Mesenchymal stem cell (in vitro differentiated cells and primary cell): ENCODE measurements at regions not wholly inside any gene's neighbourhood (a gene's known extent, or its start where the extent isn't known, plus 50 kb on each side); places are given as distances from the start of the nearest gene placed in this dataset.

ENCODE experiments used
- DNase-seq: peaks from one replicate; pipeline ENCODE4 v3.0.0-alpha.2; 2013
- H2AFZ ChIP-seq: one replicate; pipeline ENCODE4 v1.6.1; 2013; ENCODE audit warnings: low read depth, mild to moderate bottlenecking, control low read depth, inconsistent platforms, low read length, moderate library complexity
- H2AK5ac ChIP-seq: 2 replicates; pipeline ENCODE4 v1.6.1; 2013; ENCODE audit warnings: low read length, moderate library complexity, mild to moderate bottlenecking, inconsistent platforms; ENCODE audit not compliant: severe bottlenecking
- H2BK120ac ChIP-seq: one replicate; pipeline ENCODE4 v1.6.1; 2013; ENCODE audit warnings: low read depth, mild to moderate bottlenecking, inconsistent platforms, low read length, moderate library complexity
- H2BK12ac ChIP-seq, 2 experiments: one replicate each; pipeline ENCODE4 v1.6.1; 2013; ENCODE audit warnings: inconsistent platforms in 2 of 2, low read length in 2 of 2, mild to moderate bottlenecking in 2 of 2, moderate library complexity in 2 of 2, control low read depth in 1 of 2
- H2BK15ac ChIP-seq: one replicate; pipeline ENCODE4 v1.6.1; 2013; ENCODE audit warnings: mild to moderate bottlenecking, low read depth, inconsistent platforms; ENCODE audit not compliant: poor library complexity, severe bottlenecking
- H2BK5ac ChIP-seq: 2 replicates; pipeline ENCODE4 v1.6.1; 2013; ENCODE audit warnings: low read depth, mild to moderate bottlenecking, low read length, control low read depth, inconsistent platforms; ENCODE audit not compliant: poor library complexity, severe bottlenecking
- H3K14ac ChIP-seq, 2 experiments: one replicate each; pipeline ENCODE4 v1.6.1; 2013; ENCODE audit warnings: inconsistent platforms in 2 of 2, low read length in 2 of 2, control low read depth in 1 of 2, mild to moderate bottlenecking in 1 of 2, moderate library complexity in 1 of 2
- H3K18ac ChIP-seq, 2 experiments: one replicate each; pipeline ENCODE4 v1.6.1; 2013; ENCODE audit warnings: inconsistent platforms in 2 of 2, low read length in 2 of 2, control low read depth in 1 of 2, low read depth in 1 of 2, mild to moderate bottlenecking in 1 of 2
- H3K23ac ChIP-seq, 2 experiments: one replicate each; pipeline ENCODE4 v1.6.1; 2013; ENCODE audit warnings: inconsistent platforms in 2 of 2, low read length in 2 of 2, mild to moderate bottlenecking in 2 of 2, moderate library complexity in 2 of 2, control low read depth in 1 of 2
- H3K27ac ChIP-seq: 2 replicates; pipeline ENCODE4 v1.5.1; 2013; ENCODE audit warnings: mild to moderate bottlenecking, moderate library complexity, low read length, control low read depth, inconsistent platforms; ENCODE audit not compliant: poor library complexity, severe bottlenecking
- H3K27me3 ChIP-seq, 2 experiments: 2 replicates each; pipeline versions ENCODE4 v1.6.1 to v1.7.0; 2013; ENCODE audit warnings: low read length in 2 of 2, mild to moderate bottlenecking in 2 of 2, moderate library complexity in 2 of 2, control low read depth in 1 of 2, inconsistent platforms in 1 of 2; ENCODE audit not compliant: control insufficient read depth in 1 of 2, insufficient read depth in 1 of 2
- H3K36me3 ChIP-seq, 2 experiments: 2 replicates each; pipeline versions ENCODE4 v1.6.1 to v1.7.0; 2013; ENCODE audit warnings: low read length in 2 of 2, control low read depth in 1 of 2, inconsistent platforms in 1 of 2, low read depth in 1 of 2, mild to moderate bottlenecking in 1 of 2; ENCODE audit not compliant: insufficient read depth in 2 of 2, control insufficient read depth in 1 of 2
- H3K4ac ChIP-seq, 2 experiments: one replicate each; pipeline ENCODE4 v1.6.1; 2013; ENCODE audit warnings: inconsistent platforms in 2 of 2, low read length in 2 of 2, mild to moderate bottlenecking in 2 of 2, moderate library complexity in 2 of 2, control low read depth in 1 of 2, low read depth in 1 of 2
- H3K4me1 ChIP-seq: 2 replicates; pipeline ENCODE4 v1.6.1; 2013; ENCODE audit warnings: low read depth, low read length, control low read depth; ENCODE audit not compliant: control insufficient read depth, insufficient read depth
- H3K4me2 ChIP-seq: 2 replicates; pipeline ENCODE4 v1.6.1; 2013; ENCODE audit warnings: low read length, mild to moderate bottlenecking, inconsistent platforms; ENCODE audit not compliant: poor library complexity, severe bottlenecking
- H3K4me3 ChIP-seq, 2 experiments: 2 replicates each; pipeline versions ENCODE4 v1.5.1 to v1.7.0; 2013; ENCODE audit warnings: low read length in 2 of 2, mild to moderate bottlenecking in 2 of 2, control low read depth in 1 of 2, low read depth in 1 of 2; ENCODE audit not compliant: insufficient read depth in 1 of 2
- H3K79me1 ChIP-seq: replicated peaks from 2 replicates; pipeline ENCODE4 v1.6.1; 2013; ENCODE audit warnings: mild to moderate bottlenecking, control low read depth, low read length, inconsistent platforms; ENCODE audit not compliant: poor library complexity, severe bottlenecking
- H3K9ac ChIP-seq: 2 replicates; pipeline ENCODE4 v1.7.0; 2013; ENCODE audit warnings: mild to moderate bottlenecking, low read length, moderate library complexity
- H3K9me3 ChIP-seq: 2 replicates; pipeline ENCODE4 v1.7.0; 2013; ENCODE audit warnings: mild to moderate bottlenecking, low read length; ENCODE audit not compliant: control insufficient read depth
- H4K8ac ChIP-seq: one replicate; pipeline ENCODE4 v1.6.1; 2013; ENCODE audit warnings: inconsistent platforms, mild to moderate bottlenecking, low read length, moderate library complexity
- H4K91ac ChIP-seq: one replicate; pipeline ENCODE4 v1.6.1; 2013; ENCODE audit warnings: mild to moderate bottlenecking, low read length, inconsistent platforms
- WGBS: methylation state at CpG from one replicate; pipeline ENCODE4 v1.1.7; 2013; ENCODE audit warnings: mixed read lengths; 5-methylcytosine and 5-hydroxymethylcytosine counted together

- Histone ChIP-seq H3K4me1 (no peaks in the 10 kb centered on the region), H3K14ac (no peak overlapping the region), H3K4me2 (no peak overlapping the region), H4K91ac (no peak overlapping the region), H3K4me3 (no peak overlapping the region), H2BK120ac (no peak overlapping the region), H2AK5ac (no peak overlapping the region), H3K27me3 (no peaks in the 10 kb centered on the region), H3K27ac (no peak overlapping the region), H3K9ac (no peak overlapping the region), H3K36me3 (no peaks in the 10 kb centered on the region), H3K18ac (peak overlapping the region in 1 of 2 experiments; percentile 63), H4K8ac (no peak overlapping the region), H2BK15ac (no peak overlapping the region), H3K23ac (peak overlapping the region in 1 of 2 experiments; percentile 70), H2AFZ (no peak overlapping the region), H2BK12ac (no peak overlapping the region), H3K79me1 (no peaks in the 10 kb centered on the region), H3K4ac (no peak overlapping the region), H3K9me3 (no peaks in the 10 kb centered on the region), H2BK5ac (no peak overlapping the region)
- WGBS = 100% methylated on average over 1 of the region's 4 CpGs
- no peak for DNase-seq
Observed at GRCh38 chr10:88122576-88122975, 259.2 kb downstream of the PTEN start.

DNA sequence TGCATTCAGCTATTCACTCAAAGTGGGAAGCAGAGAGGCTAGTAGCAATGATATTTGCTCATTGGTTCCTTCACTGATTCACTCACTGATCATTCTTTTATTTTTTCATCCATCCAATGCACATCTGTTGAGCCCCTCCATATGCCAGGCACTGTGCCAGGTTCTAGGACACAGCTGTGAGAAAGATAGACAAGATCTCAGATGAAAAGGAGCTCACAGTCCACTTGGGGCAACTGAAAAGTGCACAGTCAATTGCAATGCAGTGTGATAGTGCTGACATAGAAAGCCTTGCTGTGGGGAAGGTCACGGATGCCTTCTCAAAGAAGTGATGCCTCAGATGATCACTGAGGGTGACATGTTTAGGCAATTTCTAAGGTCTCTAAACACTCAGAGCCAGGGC is 262.3 kb downstream of the PTEN start:
- no peak for DNase-seq
- H3K4me1 ChIP-seq = no peaks in the 10 kb centered on the region
- H3K36me3 ChIP-seq = no peaks in the 10 kb centered on the region
- H4K91ac ChIP-seq = no peak overlapping the region
- H3K27ac ChIP-seq = no peak overlapping the region
- H3K9ac ChIP-seq = no peak overlapping the region
- H4K8ac ChIP-seq = no peak overlapping the region
- H3K4ac ChIP-seq = no peak overlapping the region
- H2BK15ac ChIP-seq = no peak overlapping the region
- no peak overlapping the region for H3K4me2 ChIP-seq
- H3K4me3 ChIP-seq = no peak overlapping the region
- no peak overlapping the region for H2BK120ac ChIP-seq
- H3K27me3 ChIP-seq = no peaks in the 10 kb centered on the region
- WGBS = 100% methylated on average over 1 of the region's 1 CpG
- no peaks in the 10 kb centered on the region for H3K79me1 ChIP-seq
- no peak overlapping the region for H3K23ac ChIP-seq
- H2AK5ac ChIP-seq = no peak overlapping the region
- no peak overlapping the region for H2BK5ac ChIP-seq
- no peak overlapping the region for H3K14ac ChIP-seq
- H2BK12ac ChIP-seq = no peak overlapping the region
- H2AFZ ChIP-seq = no peak overlapping the region
- H3K18ac ChIP-seq = no peak overlapping the region
- no peaks in the 10 kb centered on the region for H3K9me3 ChIP-seq

GRCh38 chr10:88126699-88127098 is 263.3 kb downstream of the PTEN start:
- Histone ChIP-seq H3K18ac (no peak overlapping the region), H3K27me3 (no peaks in the 10 kb centered on the region), H3K14ac (no peak overlapping the region)

GRCh38 chr10:88127269-88127668 is 263.8 kb downstream of the PTEN start:
- Histone ChIP-seq H3K9ac (no peak overlapping the region), H3K27me3 (no peaks in the 10 kb centered on the region), H2BK15ac (no peak overlapping the region), H3K4ac (peak overlapping the region in 1 of 2 experiments; percentile 46), H3K18ac (no peak overlapping the region), H3K36me3 (no peaks in the 10 kb centered on the region), H3K14ac (no peak overlapping the region), H3K79me1 (no peaks in the 10 kb centered on the region), H3K4me3 (no peak overlapping the region), H3K4me2 (no peak overlapping the region), H3K9me3 (no peaks in the 10 kb centered on the region), H2AFZ (no peak overlapping the region), H2BK5ac (no peak overlapping the region), H4K91ac (no peak overlapping the region), H2BK120ac (no peak overlapping the region), H3K4me1 (no peaks in the 10 kb centered on the region), H3K27ac (no peak overlapping the region), H4K8ac (no peak overlapping the region), H2AK5ac (no peak overlapping the region), H2BK12ac (no peak overlapping the region), H3K23ac (no peak overlapping the region)
- WGBS = 85% methylated on average over 2 of the region's 2 CpGs
- no peak for DNase-seq

More at GRCh38 chr10:88126699-88127098, 263.3 kb downstream of the PTEN start:
- no peak overlapping the region for H3K27ac ChIP-seq
- no peaks in the 10 kb centered on the region for H3K9me3 ChIP-seq
- no peak overlapping the region for H2BK120ac ChIP-seq
- no peak overlapping the region for H2BK15ac ChIP-seq
- H2AFZ ChIP-seq = no peak overlapping the region
- H2BK12ac ChIP-seq = no peak overlapping the region
- WGBS = no CpG with 5 or more reads among the region's 1 CpG
- no peak overlapping the region for H3K4me2 ChIP-seq
- H3K4me1 ChIP-seq = no peaks in the 10 kb centered on the region
- H3K79me1 ChIP-seq = no peaks in the 10 kb centered on the region
- H2AK5ac ChIP-seq = no peak overlapping the region
- H2BK5ac ChIP-seq = no peak overlapping the region
- DNase-seq = no peak
- H3K36me3 ChIP-seq = no peaks in the 10 kb centered on the region
- H4K91ac ChIP-seq = no peak overlapping the region
- H3K9ac ChIP-seq = no peak overlapping the region
- no peak overlapping the region for H3K23ac ChIP-seq
- H4K8ac ChIP-seq = no peak overlapping the region
- no peak overlapping the region for H3K4ac ChIP-seq
- no peak overlapping the region for H3K4me3 ChIP-seq
